ENCODE measurements at regions not wholly inside any gene's neighbourhood (a gene's known extent, or its start where the extent isn't known, plus 50 kb on each side); places are given as distances from the start of the nearest gene placed in this dataset.

DNA sequence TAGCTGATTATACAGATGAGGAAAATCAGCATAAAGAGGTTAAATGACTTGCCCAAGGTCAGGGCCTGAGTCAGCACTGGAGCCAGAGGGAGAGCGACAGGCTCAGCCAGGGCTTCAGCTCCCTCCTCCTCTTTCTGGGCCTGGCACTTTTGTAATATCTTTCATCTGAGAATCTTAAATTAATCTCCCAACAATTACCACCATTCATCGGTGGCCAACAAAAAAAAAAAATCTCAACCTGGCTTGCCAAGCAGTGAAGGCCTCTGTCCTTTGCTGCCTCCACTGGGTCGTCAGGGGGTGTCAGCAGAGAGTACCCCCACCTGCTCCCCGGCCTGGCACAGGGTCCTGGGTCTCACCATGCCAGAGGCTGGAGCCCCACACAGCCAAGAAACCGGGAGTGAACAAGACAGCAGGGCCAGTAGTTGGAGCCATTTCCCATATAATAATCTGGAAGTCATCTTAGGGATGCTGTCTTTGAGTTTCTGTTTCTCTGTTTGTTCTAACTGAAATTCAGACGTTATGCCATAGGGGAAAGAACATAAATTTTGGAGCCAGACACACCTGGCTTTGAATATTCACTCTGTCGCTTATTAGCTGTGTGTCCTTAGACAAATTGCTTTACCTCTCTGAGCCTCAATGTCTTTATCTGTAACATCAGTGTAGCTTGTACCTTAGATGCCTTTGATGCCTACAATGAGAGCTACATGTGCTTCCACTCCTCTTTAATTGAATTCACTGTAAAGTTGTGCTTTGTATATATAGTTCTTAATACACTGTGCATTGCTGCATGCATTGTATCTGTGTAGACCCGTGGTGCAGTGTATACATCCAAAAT lies 299.9 kb upstream of the MSX2 start:
- TF ChIP-seq FOXA2 (IDR thresholded peaks at IDR 0.05) = no peak
- TF ChIP-seq, protein P1, sequence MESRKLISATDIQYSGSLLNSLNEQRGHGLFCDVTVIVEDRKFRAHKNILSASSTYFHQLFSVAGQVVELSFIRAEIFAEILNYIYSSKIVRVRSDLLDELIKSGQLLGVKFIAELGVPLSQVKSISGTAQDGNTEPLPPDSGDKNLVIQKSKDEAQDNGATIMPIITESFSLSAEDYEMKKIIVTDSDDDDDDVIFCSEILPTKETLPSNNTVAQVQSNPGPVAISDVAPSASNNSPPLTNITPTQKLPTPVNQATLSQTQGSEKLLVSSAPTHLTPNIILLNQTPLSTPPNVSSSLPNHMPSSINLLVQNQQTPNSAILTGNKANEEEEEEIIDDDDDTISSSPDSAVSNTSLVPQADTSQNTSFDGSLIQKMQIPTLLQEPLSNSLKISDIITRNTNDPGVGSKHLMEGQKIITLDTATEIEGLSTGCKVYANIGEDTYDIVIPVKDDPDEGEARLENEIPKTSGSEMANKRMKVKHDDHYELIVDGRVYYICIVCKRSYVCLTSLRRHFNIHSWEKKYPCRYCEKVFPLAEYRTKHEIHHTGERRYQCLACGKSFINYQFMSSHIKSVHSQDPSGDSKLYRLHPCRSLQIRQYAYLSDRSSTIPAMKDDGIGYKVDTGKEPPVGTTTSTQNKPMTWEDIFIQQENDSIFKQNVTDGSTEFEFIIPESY (IDR thresholded peaks at IDR 0.05) = no peak
- TF ChIP-seq, protein P2, sequence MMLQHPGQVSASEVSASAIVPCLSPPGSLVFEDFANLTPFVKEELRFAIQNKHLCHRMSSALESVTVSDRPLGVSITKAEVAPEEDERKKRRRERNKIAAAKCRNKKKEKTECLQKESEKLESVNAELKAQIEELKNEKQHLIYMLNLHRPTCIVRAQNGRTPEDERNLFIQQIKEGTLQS (IDR thresholded peaks at IDR 0.05) = no peak
- TF ChIP-seq, protein P3, sequence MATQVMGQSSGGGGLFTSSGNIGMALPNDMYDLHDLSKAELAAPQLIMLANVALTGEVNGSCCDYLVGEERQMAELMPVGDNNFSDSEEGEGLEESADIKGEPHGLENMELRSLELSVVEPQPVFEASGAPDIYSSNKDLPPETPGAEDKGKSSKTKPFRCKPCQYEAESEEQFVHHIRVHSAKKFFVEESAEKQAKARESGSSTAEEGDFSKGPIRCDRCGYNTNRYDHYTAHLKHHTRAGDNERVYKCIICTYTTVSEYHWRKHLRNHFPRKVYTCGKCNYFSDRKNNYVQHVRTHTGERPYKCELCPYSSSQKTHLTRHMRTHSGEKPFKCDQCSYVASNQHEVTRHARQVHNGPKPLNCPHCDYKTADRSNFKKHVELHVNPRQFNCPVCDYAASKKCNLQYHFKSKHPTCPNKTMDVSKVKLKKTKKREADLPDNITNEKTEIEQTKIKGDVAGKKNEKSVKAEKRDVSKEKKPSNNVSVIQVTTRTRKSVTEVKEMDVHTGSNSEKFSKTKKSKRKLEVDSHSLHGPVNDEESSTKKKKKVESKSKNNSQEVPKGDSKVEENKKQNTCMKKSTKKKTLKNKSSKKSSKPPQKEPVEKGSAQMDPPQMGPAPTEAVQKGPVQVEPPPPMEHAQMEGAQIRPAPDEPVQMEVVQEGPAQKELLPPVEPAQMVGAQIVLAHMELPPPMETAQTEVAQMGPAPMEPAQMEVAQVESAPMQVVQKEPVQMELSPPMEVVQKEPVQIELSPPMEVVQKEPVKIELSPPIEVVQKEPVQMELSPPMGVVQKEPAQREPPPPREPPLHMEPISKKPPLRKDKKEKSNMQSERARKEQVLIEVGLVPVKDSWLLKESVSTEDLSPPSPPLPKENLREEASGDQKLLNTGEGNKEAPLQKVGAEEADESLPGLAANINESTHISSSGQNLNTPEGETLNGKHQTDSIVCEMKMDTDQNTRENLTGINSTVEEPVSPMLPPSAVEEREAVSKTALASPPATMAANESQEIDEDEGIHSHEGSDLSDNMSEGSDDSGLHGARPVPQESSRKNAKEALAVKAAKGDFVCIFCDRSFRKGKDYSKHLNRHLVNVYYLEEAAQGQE (IDR thresholded peaks at IDR 0.05) = no peak
- TF ChIP-seq TAF1 (conservative IDR thresholded peaks at IDR 0.05) = no peak
- no peak for TF ChIP-seq JUND (IDR thresholded peaks at IDR 0.05)
- no peak for TF ChIP-seq FOXA1 (IDR thresholded peaks at IDR 0.05)
- TF ChIP-seq, protein P4, sequence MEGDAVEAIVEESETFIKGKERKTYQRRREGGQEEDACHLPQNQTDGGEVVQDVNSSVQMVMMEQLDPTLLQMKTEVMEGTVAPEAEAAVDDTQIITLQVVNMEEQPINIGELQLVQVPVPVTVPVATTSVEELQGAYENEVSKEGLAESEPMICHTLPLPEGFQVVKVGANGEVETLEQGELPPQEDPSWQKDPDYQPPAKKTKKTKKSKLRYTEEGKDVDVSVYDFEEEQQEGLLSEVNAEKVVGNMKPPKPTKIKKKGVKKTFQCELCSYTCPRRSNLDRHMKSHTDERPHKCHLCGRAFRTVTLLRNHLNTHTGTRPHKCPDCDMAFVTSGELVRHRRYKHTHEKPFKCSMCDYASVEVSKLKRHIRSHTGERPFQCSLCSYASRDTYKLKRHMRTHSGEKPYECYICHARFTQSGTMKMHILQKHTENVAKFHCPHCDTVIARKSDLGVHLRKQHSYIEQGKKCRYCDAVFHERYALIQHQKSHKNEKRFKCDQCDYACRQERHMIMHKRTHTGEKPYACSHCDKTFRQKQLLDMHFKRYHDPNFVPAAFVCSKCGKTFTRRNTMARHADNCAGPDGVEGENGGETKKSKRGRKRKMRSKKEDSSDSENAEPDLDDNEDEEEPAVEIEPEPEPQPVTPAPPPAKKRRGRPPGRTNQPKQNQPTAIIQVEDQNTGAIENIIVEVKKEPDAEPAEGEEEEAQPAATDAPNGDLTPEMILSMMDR (IDR thresholded peaks at IDR 0.05; ENCODE audit: low read depth, low read length, missing input control) = no peak
- TF ChIP-seq HNF4G (IDR thresholded peaks at IDR 0.05) = no peak
- TF ChIP-seq SP1 (IDR thresholded peaks at IDR 0.05) = no peak
- no peak for TF ChIP-seq RAD21 (IDR thresholded peaks at IDR 0.05)
- TF ChIP-seq RXRA (IDR thresholded peaks at IDR 0.05) = no peak
- no peak for TF ChIP-seq NR2F2 (IDR thresholded peaks at IDR 0.05)
- no peak for TF ChIP-seq EGR1 (IDR thresholded peaks at IDR 0.05; ENCODE audit: low read depth in 2 of 2)
- TF ChIP-seq, protein P5, sequence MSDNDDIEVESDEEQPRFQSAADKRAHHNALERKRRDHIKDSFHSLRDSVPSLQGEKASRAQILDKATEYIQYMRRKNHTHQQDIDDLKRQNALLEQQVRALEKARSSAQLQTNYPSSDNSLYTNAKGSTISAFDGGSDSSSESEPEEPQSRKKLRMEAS (IDR thresholded peaks at IDR 0.05) = no peak
- no peak for TF ChIP-seq GABPA (IDR thresholded peaks at IDR 0.05 in 1 of 2, conservative IDR thresholded peaks at IDR 0.05 in 1 of 2)
- no peak for TF ChIP-seq YY1 (IDR thresholded peaks at IDR 0.05)
- H3K27me3 ChIP-seq (ENCODE audit: control insufficient read depth in 4 of 4, insufficient read depth in 4 of 4, low read length in 3 of 4) = peaks cover 0 to 4% (median under 1%) of the 10 kb centered on the region in 4 donors
- peaks cover 0 to under 1% (median under 1%) of the 10 kb centered on the region in 4 donors for H3K4me1 ChIP-seq (ENCODE audit: control insufficient read depth in 4 of 4, insufficient read depth in 4 of 4, low read length in 3 of 4)
- 70% methylated on average over 8 of the region's 8 CpGs for WGBS
- H3K36me3 ChIP-seq (ENCODE audit: control insufficient read depth in 4 of 4, insufficient read depth in 3 of 4, low read depth in 1 of 4, low read length in 3 of 4) = no peaks in the 10 kb centered on the region
- H3K4me3 ChIP-seq (ENCODE audit: low read depth in 1 of 3, low read length in 3 of 3) = no peak overlapping the region
- no peak for DNase-seq (ENCODE audit: low spot score)
- H3K9me3 ChIP-seq (ENCODE audit: control insufficient read depth in 4 of 4, low read length in 3 of 4) = no peaks in the 10 kb centered on the region
- no peak overlapping the region for H3K9ac ChIP-seq (ENCODE audit: low read depth in 1 of 2, low read length in 2 of 2)
- H3K27ac ChIP-seq (ENCODE audit: low read depth in 1 of 2, low read length in 2 of 2) = no peak overlapping the region
